HG02973 (cell line): ENCODE measurements at regions not wholly inside any gene's neighbourhood (a gene's known extent, or its start where the extent isn't known, plus 50 kb on each side); places are given as distances from the start of the nearest gene placed in this dataset.

Source experiments
- ATAC-seq: cut with Tn5 transposase; IDR thresholded peaks from one replicate; pipeline ENCODE4 v1.9.1; 2021; ENCODE audit warnings: moderate library complexity; ENCODE audit not compliant: unreplicated experiment

GRCh38 chr6:23199541-23199940, 630.2 kb downstream of the HDGFL1 start:
- ATAC-seq, result no peak

GRCh38 chr6:23200946-23201345, 631.6 kb downstream of the HDGFL1 start:
- ATAC-seq, result no peak

GRCh38 chr6:23202207-23202606, 632.8 kb downstream of the HDGFL1 start:
- no peak for ATAC-seq

GRCh38 chr6:23212398-23212797, 643.0 kb downstream of the HDGFL1 start:
- ATAC-seq, result no peak

GRCh38 chr6:23213193-23213592, 643.8 kb downstream of the HDGFL1 start:
- ATAC-seq, result no peak

- ATAC-seq, result no peak
These were observed 644.3 kb downstream of the HDGFL1 start for GRCh38 chr6:23213651-23214050.

- ATAC-seq, result no peak
These were observed 649.4 kb downstream of the HDGFL1 start for GRCh38 chr6:23218751-23219150.

- ATAC-seq, result no peak
These were observed 653.4 kb downstream of the HDGFL1 start for GRCh38 chr6:23222724-23223123.

- ATAC-seq, result no peak
These were observed 655.2 kb downstream of the HDGFL1 start for GRCh38 chr6:23224540-23224939.

GRCh38 chr6:23228439-23229024, 659.2 kb downstream of the HDGFL1 start:
- no peak for ATAC-seq

GRCh38 chr6:23243854-23244253, 674.5 kb downstream of the HDGFL1 start:
- ATAC-seq, result no peak

GRCh38 chr6:23244300-23244699, 674.9 kb downstream of the HDGFL1 start:
- no peak for ATAC-seq

- no peak for ATAC-seq
These were observed 676.2 kb downstream of the HDGFL1 start for GRCh38 chr6:23245572-23245971.

GRCh38 chr6:23246896-23247295, 677.5 kb downstream of the HDGFL1 start:
- no peak for ATAC-seq

GRCh38 chr6:23250556-23250955, 681.2 kb downstream of the HDGFL1 start:
- ATAC-seq, result no peak

- ATAC-seq, result no peak
These were observed 693.5 kb downstream of the HDGFL1 start for GRCh38 chr6:23262864-23263263.

- no peak for ATAC-seq
These were observed 695.9 kb downstream of the HDGFL1 start for GRCh38 chr6:23265270-23265669.

- ATAC-seq, result no peak
These were observed 697.2 kb downstream of the HDGFL1 start for GRCh38 chr6:23266536-23266935.

GRCh38 chr6:23267651-23268050, 698.3 kb downstream of the HDGFL1 start:
- no peak for ATAC-seq

- ATAC-seq, result no peak
These were observed 699.0 kb downstream of the HDGFL1 start for GRCh38 chr6:23268348-23268747.

- no peak for ATAC-seq
These were observed 700.1 kb downstream of the HDGFL1 start for GRCh38 chr6:23269436-23269835.

- no peak for ATAC-seq
These were observed 703.2 kb downstream of the HDGFL1 start for GRCh38 chr6:23272536-23272935.

GRCh38 chr6:23277521-23278179, 708.3 kb downstream of the HDGFL1 start:
- no peak for ATAC-seq
